ENCODE measurements at regions not wholly inside any gene's neighbourhood (a gene's known extent, or its start where the extent isn't known, plus 50 kb on each side); places are given as distances from the start of the nearest gene placed in this dataset.

DNA sequence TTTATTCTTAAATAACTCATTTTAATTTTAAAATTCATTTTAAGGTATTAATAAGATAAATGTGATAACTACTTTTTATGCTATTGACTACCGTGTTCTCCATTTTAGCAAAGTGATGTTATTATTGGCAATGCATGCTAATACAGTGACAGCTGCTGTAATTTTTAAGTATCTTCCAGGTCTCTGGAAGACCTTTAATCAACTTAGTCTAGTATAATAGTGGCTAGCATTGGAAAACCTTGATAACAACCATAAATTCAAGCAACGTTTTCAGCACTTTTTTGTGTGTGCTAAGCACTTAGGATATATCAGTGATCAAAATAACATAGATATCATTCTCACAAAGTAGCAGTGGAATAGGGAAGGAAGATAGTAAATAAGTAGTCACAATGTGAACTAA is 230.9 kb upstream of the MAGI2 start:
- TF ChIP-seq, protein P1, sequence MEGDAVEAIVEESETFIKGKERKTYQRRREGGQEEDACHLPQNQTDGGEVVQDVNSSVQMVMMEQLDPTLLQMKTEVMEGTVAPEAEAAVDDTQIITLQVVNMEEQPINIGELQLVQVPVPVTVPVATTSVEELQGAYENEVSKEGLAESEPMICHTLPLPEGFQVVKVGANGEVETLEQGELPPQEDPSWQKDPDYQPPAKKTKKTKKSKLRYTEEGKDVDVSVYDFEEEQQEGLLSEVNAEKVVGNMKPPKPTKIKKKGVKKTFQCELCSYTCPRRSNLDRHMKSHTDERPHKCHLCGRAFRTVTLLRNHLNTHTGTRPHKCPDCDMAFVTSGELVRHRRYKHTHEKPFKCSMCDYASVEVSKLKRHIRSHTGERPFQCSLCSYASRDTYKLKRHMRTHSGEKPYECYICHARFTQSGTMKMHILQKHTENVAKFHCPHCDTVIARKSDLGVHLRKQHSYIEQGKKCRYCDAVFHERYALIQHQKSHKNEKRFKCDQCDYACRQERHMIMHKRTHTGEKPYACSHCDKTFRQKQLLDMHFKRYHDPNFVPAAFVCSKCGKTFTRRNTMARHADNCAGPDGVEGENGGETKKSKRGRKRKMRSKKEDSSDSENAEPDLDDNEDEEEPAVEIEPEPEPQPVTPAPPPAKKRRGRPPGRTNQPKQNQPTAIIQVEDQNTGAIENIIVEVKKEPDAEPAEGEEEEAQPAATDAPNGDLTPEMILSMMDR (IDR thresholded peaks at IDR 0.05; ENCODE audit: low read depth, low read length): no peak
- H3K4me3 ChIP-seq (ENCODE audit: low read depth, low read length): no peak overlapping the region

DNA sequence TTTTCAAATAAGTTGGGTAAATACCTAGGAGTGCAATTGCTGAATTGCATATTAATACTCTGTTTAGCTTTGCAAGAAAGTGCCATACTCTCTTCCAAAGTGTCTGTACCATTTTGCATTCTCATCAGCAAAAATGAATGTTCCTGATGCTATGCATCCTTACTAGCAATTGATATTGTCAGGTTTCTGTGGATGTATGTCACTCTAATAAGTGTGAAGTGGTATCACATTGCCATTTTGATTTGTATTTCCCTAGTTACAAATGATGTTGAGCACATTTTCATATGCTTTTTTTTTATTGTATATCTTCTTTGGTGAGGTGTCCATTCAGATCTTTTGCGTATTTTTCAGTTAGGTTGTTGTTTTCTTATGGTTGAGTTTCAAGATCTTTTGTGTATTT is 230.4 kb upstream of the MAGI2 start:
- TF ChIP-seq, protein P1 (IDR thresholded peaks at IDR 0.05; ENCODE audit: low read depth, low read length): no peak

DNA sequence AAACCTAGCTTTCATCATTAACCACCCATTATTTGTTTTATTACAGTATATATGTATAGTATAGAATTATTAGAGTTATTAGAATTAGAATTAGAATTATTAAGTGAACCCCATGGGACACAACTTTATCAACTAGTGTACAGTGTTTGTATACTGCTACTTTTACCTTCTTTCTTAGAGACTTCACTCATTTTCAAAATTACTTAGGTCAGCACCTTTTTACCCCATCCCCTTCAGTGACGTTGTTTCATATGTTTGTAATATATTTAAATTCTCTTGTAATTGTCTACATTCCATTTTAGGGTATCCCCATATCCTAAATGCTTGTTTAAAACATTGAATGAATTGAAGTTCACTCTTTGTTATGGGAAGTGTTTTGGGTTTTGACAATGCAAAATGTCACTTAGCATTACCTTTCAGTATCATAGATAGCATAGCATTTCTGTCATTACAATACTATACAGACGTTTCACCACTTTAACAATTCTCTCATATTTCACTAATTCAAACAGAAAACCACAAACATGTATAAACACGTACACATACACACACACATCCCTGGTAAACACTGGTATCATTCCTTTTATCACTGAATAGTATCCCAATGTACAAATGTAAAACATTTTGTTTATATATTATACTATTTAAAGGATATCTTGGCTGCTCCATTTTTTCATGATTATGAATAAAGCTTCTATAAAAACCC is 229.9 kb upstream of the MAGI2 start:
- TF ChIP-seq, protein P1 (IDR thresholded peaks at IDR 0.05; ENCODE audit: low read depth, low read length): no peak
- no peak overlapping the region for H3K4me3 ChIP-seq (ENCODE audit: low read depth, low read length)

More for the DNA sequence above, 230.4 kb upstream of the MAGI2 start:
- no peak overlapping the region for H3K4me3 ChIP-seq (ENCODE audit: low read depth, low read length)

GRCh38 chr7:79681454-79681853 is 228.0 kb upstream of the MAGI2 start:
- TF ChIP-seq, protein P1 (IDR thresholded peaks at IDR 0.05; ENCODE audit: low read depth, low read length): no peak
- no peak overlapping the region for H3K4me3 ChIP-seq (ENCODE audit: low read depth, low read length)

DNA sequence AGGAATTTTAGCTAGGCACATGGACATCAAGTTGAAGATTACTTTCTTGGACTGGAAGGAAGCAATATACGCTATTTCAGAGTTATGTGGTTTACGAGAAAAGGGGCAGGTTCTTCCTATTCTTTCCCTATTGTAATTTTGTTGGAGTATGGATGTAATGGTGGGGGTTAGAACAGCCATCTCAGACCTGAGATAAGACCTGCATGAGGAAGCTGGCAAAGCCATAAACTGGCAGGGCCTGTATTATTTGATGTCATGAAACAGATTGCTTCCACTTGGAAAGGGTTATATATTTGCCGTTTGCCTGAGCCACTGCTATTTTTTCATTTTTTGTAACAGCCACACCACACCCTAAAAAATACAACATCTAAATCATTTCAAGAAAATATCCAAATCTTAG is 220.5 kb upstream of the MAGI2 start:
- TF ChIP-seq, protein P1 (IDR thresholded peaks at IDR 0.05; ENCODE audit: low read depth, low read length): no peak
- H3K4me3 ChIP-seq (ENCODE audit: low read depth, low read length): no peak overlapping the region

- TF ChIP-seq, protein P1 (IDR thresholded peaks at IDR 0.05; ENCODE audit: low read depth, low read length): no peak
- H3K4me3 ChIP-seq (ENCODE audit: low read depth, low read length): no peak overlapping the region
These were observed 220.0 kb upstream of the MAGI2 start for GRCh38 chr7:79673421-79673820.

- TF ChIP-seq, protein P1 (IDR thresholded peaks at IDR 0.05; ENCODE audit: low read depth, low read length): no peak
- no peak overlapping the region for H3K4me3 ChIP-seq (ENCODE audit: low read depth, low read length)
These were observed 214.8 kb upstream of the MAGI2 start for GRCh38 chr7:79668292-79668691.

Data from WI38 (cell line).